PC-3 (cell line): ENCODE measurements at regions not wholly inside any gene's neighbourhood (a gene's known extent, or its start where the extent isn't known, plus 50 kb on each side); places are given as distances from the start of the nearest gene placed in this dataset.

ENCODE experiments used
- EZH2 ChIP-seq: fragments of 300-600 bp; sonication (generic); IDR thresholded peaks from one replicate; pipeline ENCODE4 v1.6.1; 2017; ENCODE audit warnings: antibody characterized with exemption, mild to moderate bottlenecking, low read length; ENCODE audit not compliant: unreplicated experiment
- EZH2phosphoT487 ChIP-seq: fragments of 300-600 bp; sonication (generic); IDR thresholded peaks from 2 replicates; pipeline ENCODE4 v1.6.1; 2018; ENCODE audit warnings: mild to moderate bottlenecking, antibody characterized with exemption, low read length, borderline replicate concordance
- TF ChIP-seq, protein P1 (sequence below): fragments of 300-600 bp; sonication (generic); conservative IDR thresholded peaks from 2 replicates; pipeline ENCODE4 v1.5.1; 2017; ENCODE audit warnings: antibody characterized with exemption, low read depth, mild to moderate bottlenecking, low read length

DNA sequence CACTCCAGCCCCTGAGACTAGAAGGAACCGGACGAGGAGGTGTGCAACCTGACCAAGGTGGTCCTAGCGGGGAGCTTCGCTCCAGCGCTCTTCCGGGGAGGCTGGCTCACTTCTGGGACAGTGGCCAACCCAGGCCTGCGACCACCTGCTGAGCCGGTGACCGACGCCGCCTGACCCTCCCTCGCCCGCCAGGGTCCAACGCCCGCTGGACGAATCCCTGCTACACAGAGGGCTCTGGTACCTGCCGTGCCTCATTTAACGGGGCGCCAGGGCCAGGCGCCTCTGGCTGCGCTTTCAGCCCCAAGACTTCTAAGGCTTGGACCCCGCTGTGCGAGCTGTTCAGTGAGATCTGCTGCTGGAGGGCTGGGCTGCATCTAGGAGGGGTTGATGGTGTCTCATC, 99.5 kb upstream of the KCNJ18 start:
- TF ChIP-seq EZH2phosphoT487 (no peak), EZH2 (no peak)
- TF ChIP-seq, protein P1, sequence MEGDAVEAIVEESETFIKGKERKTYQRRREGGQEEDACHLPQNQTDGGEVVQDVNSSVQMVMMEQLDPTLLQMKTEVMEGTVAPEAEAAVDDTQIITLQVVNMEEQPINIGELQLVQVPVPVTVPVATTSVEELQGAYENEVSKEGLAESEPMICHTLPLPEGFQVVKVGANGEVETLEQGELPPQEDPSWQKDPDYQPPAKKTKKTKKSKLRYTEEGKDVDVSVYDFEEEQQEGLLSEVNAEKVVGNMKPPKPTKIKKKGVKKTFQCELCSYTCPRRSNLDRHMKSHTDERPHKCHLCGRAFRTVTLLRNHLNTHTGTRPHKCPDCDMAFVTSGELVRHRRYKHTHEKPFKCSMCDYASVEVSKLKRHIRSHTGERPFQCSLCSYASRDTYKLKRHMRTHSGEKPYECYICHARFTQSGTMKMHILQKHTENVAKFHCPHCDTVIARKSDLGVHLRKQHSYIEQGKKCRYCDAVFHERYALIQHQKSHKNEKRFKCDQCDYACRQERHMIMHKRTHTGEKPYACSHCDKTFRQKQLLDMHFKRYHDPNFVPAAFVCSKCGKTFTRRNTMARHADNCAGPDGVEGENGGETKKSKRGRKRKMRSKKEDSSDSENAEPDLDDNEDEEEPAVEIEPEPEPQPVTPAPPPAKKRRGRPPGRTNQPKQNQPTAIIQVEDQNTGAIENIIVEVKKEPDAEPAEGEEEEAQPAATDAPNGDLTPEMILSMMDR, result no peak
